ENCODE measurements at regions not wholly inside any gene's neighbourhood (a gene's known extent, or its start where the extent isn't known, plus 50 kb on each side); places are given as distances from the start of the nearest gene placed in this dataset.

DNA sequence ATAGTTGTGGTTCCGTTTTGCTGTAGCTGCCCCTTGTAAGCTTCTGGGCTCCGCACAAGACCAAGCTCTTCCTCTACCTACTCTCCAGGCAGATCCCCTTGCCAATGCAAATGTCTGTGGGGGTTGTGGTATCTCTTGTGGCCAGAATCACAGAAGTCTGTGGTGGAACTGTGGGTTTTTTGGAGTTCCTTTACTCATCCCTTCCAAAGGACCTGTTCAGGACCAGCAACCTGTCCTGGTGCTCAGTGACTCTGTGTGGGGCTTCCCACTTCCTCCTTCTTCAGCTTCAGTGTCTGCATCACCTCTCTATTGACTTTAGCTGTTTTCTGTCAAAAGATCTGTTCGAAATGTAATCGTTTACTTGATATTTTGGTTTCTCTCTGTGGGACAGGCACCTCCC is 441.3 kb upstream of the ADAMTSL1 start:
- TF ChIP-seq CTCF (conservative IDR thresholded peaks at IDR 0.05) = no peak
- no peak for TF ChIP-seq ZFX (IDR thresholded peaks at IDR 0.05)

Measured in C4-2B (cell line).